ENCODE measurements at regions not wholly inside any gene's neighbourhood (a gene's known extent, or its start where the extent isn't known, plus 50 kb on each side); places are given as distances from the start of the nearest gene placed in this dataset.

DNA sequence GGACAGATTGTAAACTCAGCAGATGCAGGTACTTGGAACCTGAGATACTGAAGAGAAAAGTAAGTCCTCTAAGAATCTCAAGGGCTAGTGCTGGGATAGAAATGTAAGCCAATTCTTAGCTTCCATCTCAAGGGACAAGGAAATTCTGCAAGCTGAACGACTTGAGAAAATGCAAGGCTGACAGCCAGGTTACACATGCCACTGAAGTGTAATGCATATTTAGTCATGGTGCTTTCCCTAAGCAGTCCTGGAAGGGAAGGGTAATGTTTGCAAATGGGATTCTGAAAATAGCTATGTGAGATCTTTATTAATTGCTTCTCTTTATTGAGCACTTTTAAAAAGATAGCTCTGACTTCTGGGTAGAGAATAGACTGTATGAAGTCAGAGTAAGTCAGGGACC is 402.7 kb upstream of the SEL1L start:
- H3K27ac ChIP-seq, result no peak overlapping the region
- no peaks in the 10 kb centered on the region for H3K27me3 ChIP-seq
- in situ Hi-C loops (cut with MboI; ENCODE audit: low pct_ligation_motif_present in 1 of 4, low pct_unique_long_range_greater_than_20kb in 1 of 4, low sequenced_read_pairs in 3 of 4) (no loop called here), intact Hi-C loops (cut with DNase I; ENCODE audit: low total_unique reads) (no loop called here)
- 43% methylated on average over 1 of the region's 1 CpG; no CpG with 5 or more reads in 1 of the 2 donors for WGBS, 2 donors (ENCODE audit: low coverage in 1 of 2)
- H3K4me1 ChIP-seq, result no peaks in the 10 kb centered on the region
- no peak overlapping the region for H3K4me3 ChIP-seq
- H3K9me3 ChIP-seq, result no peaks in the 10 kb centered on the region
- no peak for DNase-seq
- H3K36me3 ChIP-seq, result no peaks in the 10 kb centered on the region
- TF ChIP-seq POLR2AphosphoS5 (IDR thresholded peaks at IDR 0.05), result no peak
- no peak for TF ChIP-seq EP300 (IDR thresholded peaks at IDR 0.05; ENCODE audit: low read depth)
- TF ChIP-seq POLR2A (IDR thresholded peaks at IDR 0.05), result no peak
- no peak for TF ChIP-seq CTCF (IDR thresholded peaks at IDR 0.05)

DNA sequence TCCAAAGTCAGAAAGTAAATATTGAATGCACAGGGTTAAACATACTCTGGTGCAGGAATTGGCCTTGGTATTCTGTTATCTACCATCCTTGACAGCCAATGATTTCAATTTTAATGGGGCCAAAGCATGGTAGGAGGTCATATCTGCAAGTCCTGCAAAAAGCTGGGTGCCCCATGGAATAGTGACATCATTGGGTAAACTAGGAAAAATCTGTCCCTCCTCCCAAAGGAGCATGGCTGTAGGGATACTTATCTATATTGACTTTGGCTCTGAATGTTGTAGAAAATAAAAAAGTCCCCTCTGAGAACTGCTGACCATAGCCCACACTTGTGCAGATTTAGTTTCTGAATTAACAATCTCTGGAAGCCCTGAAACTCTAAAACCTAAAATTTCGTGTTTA is 403.2 kb upstream of the SEL1L start:
- WGBS, 2 donors (ENCODE audit: low coverage in 1 of 2), result 19 to 23% methylated on average over 1 of the region's 1 CpG
- DNase-seq, result no peak
- in situ Hi-C loops (cut with MboI; ENCODE audit: low pct_ligation_motif_present in 1 of 4, low pct_unique_long_range_greater_than_20kb in 1 of 4, low sequenced_read_pairs in 3 of 4) (no loop called here), intact Hi-C loops (cut with DNase I; ENCODE audit: low total_unique reads) (no loop called here)
- H3K4me1 ChIP-seq, result no peaks in the 10 kb centered on the region
- H3K4me3 ChIP-seq, result no peak overlapping the region
- no peaks in the 10 kb centered on the region for H3K9me3 ChIP-seq
- H3K27me3 ChIP-seq, result no peaks in the 10 kb centered on the region
- H3K27ac ChIP-seq, result no peak overlapping the region
- TF ChIP-seq POLR2A (IDR thresholded peaks at IDR 0.05) (no peak), CTCF (IDR thresholded peaks at IDR 0.05) (no peak), EP300 (IDR thresholded peaks at IDR 0.05; ENCODE audit: low read depth) (no peak), POLR2AphosphoS5 (IDR thresholded peaks at IDR 0.05) (no peak)
- no peaks in the 10 kb centered on the region for H3K36me3 ChIP-seq

DNA sequence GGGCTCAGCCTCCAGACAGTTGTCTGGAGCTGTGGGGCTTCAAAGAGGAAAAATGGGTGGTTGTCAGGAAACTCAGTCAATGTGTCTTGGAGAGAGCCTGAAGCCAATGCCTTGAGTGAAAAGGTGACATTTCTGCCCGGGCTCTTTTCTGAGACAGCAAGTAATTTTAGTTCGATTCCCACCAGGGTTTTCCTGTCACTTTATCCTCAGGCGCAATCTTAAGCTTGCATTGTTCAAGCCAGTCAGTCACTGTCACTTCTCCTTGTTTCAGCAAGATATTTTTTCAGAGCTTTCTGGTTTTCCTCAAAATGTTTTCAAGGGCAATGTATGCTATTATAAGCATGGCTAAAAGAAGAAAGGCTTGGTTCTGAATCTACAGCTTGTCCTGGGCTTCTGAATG is 404.7 kb upstream of the SEL1L start:
- DNase-seq, result no peak
- H3K27ac ChIP-seq, result no peak overlapping the region
- TF ChIP-seq CTCF (IDR thresholded peaks at IDR 0.05) (no peak), POLR2AphosphoS5 (IDR thresholded peaks at IDR 0.05) (no peak), EP300 (IDR thresholded peaks at IDR 0.05; ENCODE audit: low read depth) (no peak), POLR2A (IDR thresholded peaks at IDR 0.05) (no peak)
- intact Hi-C loops (cut with DNase I; ENCODE audit: low total_unique reads) (no loop called here), in situ Hi-C loops (cut with MboI; ENCODE audit: low pct_ligation_motif_present in 1 of 4, low pct_unique_long_range_greater_than_20kb in 1 of 4, low sequenced_read_pairs in 3 of 4) (no loop called here)
- no peaks in the 10 kb centered on the region for H3K9me3 ChIP-seq
- H3K36me3 ChIP-seq, result no peaks in the 10 kb centered on the region
- no peak overlapping the region for H3K4me3 ChIP-seq
- H3K4me1 ChIP-seq, result no peaks in the 10 kb centered on the region
- H3K27me3 ChIP-seq, result no peaks in the 10 kb centered on the region
- WGBS, 2 donors (ENCODE audit: low coverage in 1 of 2), result 76% methylated on average over 3 of the region's 3 CpGs; no CpG with 5 or more reads in 1 of the 2 donors

DNA sequence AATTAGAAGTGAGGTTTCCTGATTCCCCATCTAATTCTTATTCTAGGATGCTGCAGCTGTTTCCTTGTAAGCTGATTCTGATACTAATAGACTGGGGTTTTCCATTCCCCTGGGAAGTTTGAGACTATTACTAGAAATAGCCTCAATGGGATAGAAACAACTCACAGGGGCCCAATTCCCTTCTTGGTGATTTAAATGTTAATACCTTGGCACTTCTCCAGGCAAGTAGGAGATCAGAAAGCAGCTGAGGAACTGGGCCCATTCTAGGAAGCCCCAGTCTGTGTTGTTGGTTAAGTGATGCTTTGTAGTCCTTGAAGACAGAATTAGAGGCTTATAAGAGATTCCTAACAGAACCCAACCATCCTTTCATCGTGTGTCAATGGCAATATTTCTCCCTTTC is 407.0 kb upstream of the SEL1L start:
- H3K9me3 ChIP-seq, result no peaks in the 10 kb centered on the region
- no peaks in the 10 kb centered on the region for H3K4me1 ChIP-seq
- no peak overlapping the region for H3K4me3 ChIP-seq
- intact Hi-C loops (cut with DNase I; ENCODE audit: low total_unique reads), result no loop called here
- no peak overlapping the region for H3K27ac ChIP-seq
- no peaks in the 10 kb centered on the region for H3K27me3 ChIP-seq
- no peak for TF ChIP-seq EP300 (IDR thresholded peaks at IDR 0.05; ENCODE audit: low read depth)
- TF ChIP-seq POLR2A (IDR thresholded peaks at IDR 0.05), result no peak
- TF ChIP-seq CTCF (IDR thresholded peaks at IDR 0.05), result no peak
- no peak for DNase-seq
- WGBS, 2 donors (ENCODE audit: low coverage in 1 of 2), result 15 to 32% methylated on average over 1 of the region's 1 CpG
- in situ Hi-C loops (cut with MboI; ENCODE audit: low pct_ligation_motif_present in 1 of 4, low pct_unique_long_range_greater_than_20kb in 1 of 4, low sequenced_read_pairs in 3 of 4), result no loop called here
- H3K36me3 ChIP-seq, result no peaks in the 10 kb centered on the region

Measured in transverse colon (tissue), 4 donors.